Esophagus (tissue), 2 donors: ENCODE measurements at regions not wholly inside any gene's neighbourhood (a gene's known extent, or its start where the extent isn't known, plus 50 kb on each side); places are given as distances from the start of the nearest gene placed in this dataset.
"Not testable (repeated sequence)": the region's sequence is repeated elsewhere in the genome, so short reads cannot be mapped to it uniquely, and the experiment has no call there.

Experiments
- H3K27ac ChIP-seq, 2 donors: one replicate each; pipeline ENCODE4 v1.5.1; 2013; ENCODE audit warnings: low read depth in 2 of 2, mild to moderate bottlenecking in 2 of 2, inconsistent platforms in 1 of 2, low read length in 1 of 2, moderate library complexity in 1 of 2
- H3K27me3 ChIP-seq, 2 donors: one replicate each; pipeline ENCODE4 v1.6.1; 2013; ENCODE audit warnings: low read length in 2 of 2, control low read depth in 1 of 2, mild to moderate bottlenecking in 1 of 2; ENCODE audit not compliant: insufficient read depth in 2 of 2, control insufficient read depth in 1 of 2
- H3K36me3 ChIP-seq, 2 donors: one replicate each; pipeline ENCODE4 v1.6.1; 2013; ENCODE audit warnings: low read length in 1 of 2; ENCODE audit not compliant: control insufficient read depth in 2 of 2, insufficient read depth in 2 of 2
- H3K4me1 ChIP-seq, 2 donors: one replicate each; pipeline ENCODE4 v1.6.1; 2013; ENCODE audit warnings: low read length in 1 of 2; ENCODE audit not compliant: control insufficient read depth in 2 of 2, insufficient read depth in 2 of 2
- H3K4me3 ChIP-seq, 2 donors: one replicate each; pipeline ENCODE4 v1.5.1; 2013; ENCODE audit warnings: low read length in 2 of 2, mild to moderate bottlenecking in 2 of 2, low read depth in 1 of 2, moderate library complexity in 1 of 2
- H3K9me3 ChIP-seq, 2 donors: one replicate each; pipeline ENCODE4 v1.6.1; 2013; ENCODE audit warnings: mild to moderate bottlenecking in 2 of 2, low read depth in 1 of 2, low read length in 1 of 2, moderate library complexity in 1 of 2; ENCODE audit not compliant: control insufficient read depth in 2 of 2, insufficient read depth in 1 of 2
- WGBS, 2 donors: extraction: QIAGEN DNeasy Blood & Tissue Kit; methylation state at CpG; one replicate each; pipeline ENCODE4 v1.1.7; 2013; 5-methylcytosine and 5-hydroxymethylcytosine counted together
- donor health status: healthy with polysubstance abuse.
- donor health status: Bipolar disorder and iron deficiency.

DNA sequence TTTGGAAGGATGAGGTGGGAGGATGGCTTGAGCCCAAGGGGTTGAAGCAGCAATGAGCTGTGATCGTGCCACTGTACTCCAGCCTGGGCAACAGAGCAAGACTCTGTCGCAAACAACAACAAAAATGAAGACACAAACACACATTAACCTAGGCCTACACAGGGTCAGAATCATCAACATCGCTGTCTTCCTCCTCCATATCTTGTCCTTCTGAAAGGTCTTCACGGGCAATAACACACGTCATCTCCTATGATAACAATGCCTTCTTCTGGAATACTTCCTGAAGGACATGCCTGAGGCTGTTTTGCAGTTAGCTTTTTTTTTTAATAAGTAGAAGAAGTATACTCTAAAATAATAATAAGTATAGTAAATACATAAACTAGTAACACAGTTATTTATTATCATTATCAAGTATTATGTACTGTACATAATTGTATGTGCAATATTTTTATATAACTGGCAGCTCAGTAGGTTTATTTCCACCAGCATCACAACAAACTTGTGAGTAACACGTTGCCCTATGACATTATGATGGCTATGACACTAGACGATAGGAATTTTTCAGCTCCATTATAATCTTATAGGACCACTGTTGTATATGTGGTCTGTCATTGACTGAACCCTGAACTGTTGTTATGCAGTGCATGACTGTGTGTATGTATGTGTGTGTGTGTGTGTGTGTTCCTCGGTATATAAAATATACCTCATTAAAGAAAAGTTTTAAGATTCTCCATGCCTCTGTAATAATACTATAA, 69.2 kb upstream of the MAML3 start:
- Histone ChIP-seq H3K27me3 (no peaks in the 10 kb centered on the region), H3K36me3 (no peaks in the 10 kb centered on the region), H3K27ac (no peak overlapping the region), H3K4me3 (no peak overlapping the region), H3K9me3 (no peaks in the 10 kb centered on the region), H3K4me1 (no peaks in the 10 kb centered on the region)
- WGBS, 2 donors = 84 to 89% methylated on average over 8 of the region's 8 CpGs

DNA sequence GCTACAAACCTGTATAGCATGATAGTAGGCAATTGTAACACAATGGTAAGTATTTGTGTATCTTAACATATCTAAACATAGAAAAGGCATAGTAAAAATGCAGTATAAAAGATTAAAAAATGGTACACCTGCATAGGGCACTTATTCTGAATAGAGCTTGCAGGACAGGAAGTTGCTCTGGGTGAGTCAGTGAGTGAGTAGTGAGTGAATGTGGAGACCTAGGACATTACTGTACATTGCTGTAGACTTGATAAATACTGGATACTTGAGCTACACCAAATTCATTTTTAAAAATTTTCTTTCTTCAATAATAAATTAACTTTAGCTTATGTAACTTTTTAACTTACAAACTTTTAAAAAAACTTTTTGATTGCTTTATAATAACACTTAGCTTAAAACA, 68.2 kb upstream of the MAML3 start:
- no peaks in the 10 kb centered on the region for H3K4me1 ChIP-seq
- no peaks in the 10 kb centered on the region for H3K27me3 ChIP-seq
- H3K36me3 ChIP-seq = no peaks in the 10 kb centered on the region
- H3K27ac ChIP-seq = no peak overlapping the region
- H3K4me3 ChIP-seq = no peak overlapping the region
- no peaks in the 10 kb centered on the region for H3K9me3 ChIP-seq

DNA sequence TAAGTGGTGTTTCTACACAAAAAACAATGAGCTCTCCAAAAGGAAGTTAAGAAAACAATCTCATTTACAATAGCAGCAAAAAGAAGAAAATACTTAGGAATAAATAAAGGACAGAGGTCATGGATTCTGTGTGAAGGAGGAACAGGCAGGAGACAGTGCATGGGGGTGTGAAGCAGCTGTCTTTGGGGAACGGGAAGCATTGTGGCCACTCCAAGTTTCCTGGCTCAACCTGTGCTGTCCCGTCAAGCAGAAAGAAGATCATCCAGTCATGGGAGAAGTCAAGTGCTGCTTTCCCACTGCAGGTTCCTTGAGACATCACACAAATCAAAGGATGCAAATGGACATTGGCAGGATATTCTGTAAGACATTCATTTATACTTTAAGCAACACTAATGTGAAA, 66.1 kb upstream of the MAML3 start:
- no peaks in the 10 kb centered on the region for H3K9me3 ChIP-seq
- WGBS, 2 donors = 73 to 77% methylated on average over 2 of the region's 2 CpGs
- no peak overlapping the region for H3K4me3 ChIP-seq
- H3K4me1 ChIP-seq = no peaks in the 10 kb centered on the region
- no peak overlapping the region for H3K27ac ChIP-seq
- no peaks in the 10 kb centered on the region for H3K27me3 ChIP-seq
- no peaks in the 10 kb centered on the region for H3K36me3 ChIP-seq

DNA sequence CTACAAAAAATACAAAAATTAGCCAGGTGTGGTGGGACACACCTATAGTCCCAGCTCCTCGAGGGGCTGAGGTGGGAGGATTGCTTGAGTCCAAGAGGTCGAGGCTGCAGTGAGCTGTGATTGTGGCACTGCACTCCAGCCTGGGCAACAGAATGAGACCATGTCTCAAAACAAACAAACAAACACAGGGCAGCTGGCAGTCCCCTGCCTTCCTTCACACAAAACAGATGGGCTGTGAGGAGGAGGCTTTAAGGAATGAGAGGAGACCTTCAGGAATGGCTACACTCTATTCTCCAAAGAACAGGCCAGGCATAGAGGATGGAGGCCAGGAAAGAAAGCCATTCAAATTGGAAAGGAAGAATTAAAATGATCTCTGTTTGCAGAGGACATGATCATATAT, 65.6 kb upstream of the MAML3 start:
- Histone ChIP-seq H3K4me3 (no peak overlapping the region), H3K4me1 (no peaks in the 10 kb centered on the region), H3K36me3 (no peaks in the 10 kb centered on the region), H3K27me3 (no peaks in the 10 kb centered on the region), H3K27ac (no peak overlapping the region), H3K9me3 (no peaks in the 10 kb centered on the region)
- WGBS, 2 donors = 51 to 55% methylated on average over 2 of the region's 2 CpGs

DNA sequence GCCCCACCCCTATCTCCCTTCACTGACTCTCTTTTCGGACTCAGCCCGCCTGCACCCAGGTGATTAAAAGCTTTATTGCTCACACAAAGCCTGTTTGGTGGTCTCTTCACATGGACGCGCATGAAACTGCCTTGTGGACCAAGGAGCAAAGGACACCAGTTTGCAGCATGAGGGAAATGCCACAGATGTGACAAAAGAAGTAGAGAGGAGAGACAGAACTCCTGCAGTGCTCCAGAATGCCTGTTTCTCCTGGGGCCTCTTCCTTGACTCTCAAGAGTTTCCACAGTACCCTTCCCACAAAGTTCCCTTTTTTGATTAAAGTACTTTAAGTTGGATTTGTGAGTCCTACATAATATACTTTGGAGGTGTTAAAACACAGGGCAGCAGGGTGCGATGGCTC, 65.1 kb upstream of the MAML3 start:
- not testable (repeated sequence) for H3K9me3 ChIP-seq
- WGBS, 2 donors = 87 to 91% methylated on average over 4 to 5 of the region's 5 CpGs

DNA sequence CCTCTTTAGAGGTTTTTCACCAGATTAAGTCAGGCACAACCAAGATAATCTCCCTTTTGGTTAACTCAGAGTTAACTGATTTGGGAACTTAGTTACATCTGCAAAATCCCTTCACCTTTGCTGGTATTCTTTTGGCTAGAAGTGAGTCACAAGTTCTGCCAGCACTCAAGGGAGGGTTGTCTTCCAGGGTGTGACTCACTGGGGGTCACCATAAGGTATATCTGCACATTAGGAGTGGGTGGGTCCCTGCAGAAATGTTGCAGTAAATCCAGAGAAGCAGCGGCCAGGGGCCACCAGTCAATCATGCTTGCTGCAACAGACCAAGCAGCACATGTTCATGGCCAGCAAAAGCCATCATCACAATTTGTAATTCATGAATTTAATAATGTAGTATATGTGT, 59.8 kb upstream of the MAML3 start:
- H3K27ac ChIP-seq = peak overlapping the region in 1 of 2 donors; percentile 60
- no peaks in the 10 kb centered on the region for H3K27me3 ChIP-seq
- WGBS, 2 donors = 64 to 71% methylated on average over 1 of the region's 1 CpG

More for the DNA sequence above, 65.1 kb upstream of the MAML3 start:
- H3K27ac ChIP-seq, H3K4me1 ChIP-seq, H3K36me3 ChIP-seq, H3K27me3 ChIP-seq, H3K4me3 ChIP-seq: not testable (repeated sequence)

DNA sequence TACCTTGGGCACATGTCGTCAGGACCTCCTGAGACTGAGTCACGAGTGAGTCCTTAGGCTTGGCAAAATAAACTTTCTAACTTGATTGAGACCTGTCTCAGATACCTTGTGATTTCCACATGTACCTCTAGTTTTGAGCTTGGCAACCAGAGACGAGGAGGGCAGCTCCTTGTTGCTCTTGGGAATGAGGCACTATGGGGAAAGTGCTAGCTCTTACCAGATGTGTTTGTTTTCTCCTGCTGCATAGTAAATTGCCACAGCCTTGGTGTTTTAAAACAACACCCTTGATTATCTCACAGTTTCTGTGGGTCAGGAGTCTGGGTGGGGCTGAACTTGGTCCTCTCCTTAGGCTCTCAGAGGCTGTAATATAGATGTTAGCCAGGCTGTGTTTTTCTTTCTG, 59.1 kb upstream of the MAML3 start:
- no peaks in the 10 kb centered on the region for H3K9me3 ChIP-seq

More for the DNA sequence above, 59.8 kb upstream of the MAML3 start:
- Histone ChIP-seq H3K36me3 (no peaks in the 10 kb centered on the region), H3K4me3 (no peak overlapping the region), H3K4me1 (no peaks in the 10 kb centered on the region), H3K9me3 (no peaks in the 10 kb centered on the region)

GRCh38 chr4:140212646-140213045, 58.7 kb upstream of the MAML3 start:
- WGBS, 2 donors = 67 to 85% methylated on average over 4 of the region's 4 CpGs
- H3K4me3 ChIP-seq = no peak overlapping the region
- H3K27ac ChIP-seq = no peak overlapping the region
- H3K36me3 ChIP-seq = no peaks in the 10 kb centered on the region
- H3K9me3 ChIP-seq = no peaks in the 10 kb centered on the region
- no peaks in the 10 kb centered on the region for H3K4me1 ChIP-seq
- no peaks in the 10 kb centered on the region for H3K27me3 ChIP-seq

More for the DNA sequence above, 59.1 kb upstream of the MAML3 start:
- WGBS, 2 donors = 62 to 76% methylated on average over 3 of the region's 3 CpGs
- Histone ChIP-seq H3K27ac (no peak overlapping the region), H3K36me3 (no peaks in the 10 kb centered on the region), H3K27me3 (no peaks in the 10 kb centered on the region), H3K4me3 (no peak overlapping the region), H3K4me1 (no peaks in the 10 kb centered on the region)

GRCh38 chr4:140212194-140212593, 58.2 kb upstream of the MAML3 start:
- H3K4me1 ChIP-seq = no peaks in the 10 kb centered on the region
- H3K27me3 ChIP-seq = no peaks in the 10 kb centered on the region
- no peak overlapping the region for H3K4me3 ChIP-seq
- H3K27ac ChIP-seq = no peak overlapping the region
- H3K36me3 ChIP-seq = no peaks in the 10 kb centered on the region
- WGBS, 2 donors = 93 to 94% methylated on average over 2 of the region's 2 CpGs
- no peaks in the 10 kb centered on the region for H3K9me3 ChIP-seq

GRCh38 chr4:140211693-140212092, 57.7 kb upstream of the MAML3 start:
- 74 to 80% methylated on average over 2 of the region's 2 CpGs for WGBS, 2 donors

More at GRCh38 chr4:140211693-140212092, 57.7 kb upstream of the MAML3 start:
- H3K4me1 ChIP-seq = no peaks in the 10 kb centered on the region
- H3K27ac ChIP-seq = peak overlapping the region in 1 of 2 donors; percentile 7
- no peaks in the 10 kb centered on the region for H3K9me3 ChIP-seq
- H3K4me3 ChIP-seq = no peak overlapping the region
- no peaks in the 10 kb centered on the region for H3K27me3 ChIP-seq
- H3K36me3 ChIP-seq = no peaks in the 10 kb centered on the region
